ENCODE measurements at regions not wholly inside any gene's neighbourhood (a gene's known extent, or its start where the extent isn't known, plus 50 kb on each side); places are given as distances from the start of the nearest gene placed in this dataset.

DNA sequence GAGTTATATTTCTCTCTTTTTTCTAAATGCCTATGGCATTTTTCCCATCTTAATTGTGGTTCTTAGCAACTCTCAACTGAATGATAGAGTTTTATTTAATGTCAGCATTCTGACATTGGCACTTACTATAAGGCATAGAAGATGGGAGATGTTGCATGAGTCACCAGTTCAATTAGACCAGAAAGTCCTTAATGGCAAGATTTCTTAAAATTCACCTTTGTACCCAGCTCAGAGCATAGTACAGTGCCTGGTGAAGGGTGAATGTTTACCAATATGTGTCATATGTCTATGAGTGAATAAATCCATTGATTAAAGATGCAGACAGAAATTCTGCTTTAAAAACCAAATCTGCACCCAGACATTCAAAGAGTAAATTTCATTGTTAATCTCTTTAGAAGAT lies 526.9 kb downstream of the EFNB2 start:
- no peak for DNase-seq

DNA sequence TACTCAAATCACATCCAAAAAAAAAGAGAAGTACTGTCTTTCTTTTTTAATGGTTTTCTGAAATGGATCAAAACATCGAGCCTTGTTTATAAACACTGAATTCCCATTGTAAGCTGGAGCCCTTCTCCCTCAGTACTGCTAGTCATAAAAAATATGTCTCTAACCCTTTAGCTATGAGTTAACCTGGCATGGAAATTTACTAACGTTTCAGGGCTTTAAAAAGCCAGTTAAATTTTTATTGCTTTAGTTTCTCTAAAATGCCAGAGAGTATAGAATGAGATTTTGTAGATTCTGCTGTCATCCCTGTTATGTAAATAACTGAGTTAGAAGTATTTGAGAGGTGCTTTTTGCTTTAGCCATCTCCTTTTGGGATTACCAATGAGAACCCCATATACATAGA lies 528.3 kb downstream of the EFNB2 start:
- no peak for DNase-seq

DNA sequence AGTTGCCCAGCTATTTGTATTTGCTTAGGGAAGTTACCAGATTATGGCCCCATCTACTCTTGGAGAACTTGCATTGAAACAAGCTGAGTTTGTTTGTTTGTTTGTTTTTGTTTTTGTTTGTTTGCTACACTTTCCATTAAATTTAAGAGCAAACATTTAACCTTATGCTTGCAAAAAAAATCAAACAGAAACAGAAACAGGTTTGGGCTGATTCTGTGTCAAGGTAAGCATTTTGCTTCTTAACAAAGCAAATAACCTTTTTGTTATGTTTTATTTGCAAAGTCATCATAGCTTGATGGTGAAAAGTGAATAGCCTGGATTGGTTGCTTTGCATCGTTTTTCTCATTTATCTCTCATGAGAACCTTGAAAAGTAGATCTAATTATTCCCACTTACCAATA lies 531.8 kb downstream of the EFNB2 start:
- DNase-seq, result no peak

DNA sequence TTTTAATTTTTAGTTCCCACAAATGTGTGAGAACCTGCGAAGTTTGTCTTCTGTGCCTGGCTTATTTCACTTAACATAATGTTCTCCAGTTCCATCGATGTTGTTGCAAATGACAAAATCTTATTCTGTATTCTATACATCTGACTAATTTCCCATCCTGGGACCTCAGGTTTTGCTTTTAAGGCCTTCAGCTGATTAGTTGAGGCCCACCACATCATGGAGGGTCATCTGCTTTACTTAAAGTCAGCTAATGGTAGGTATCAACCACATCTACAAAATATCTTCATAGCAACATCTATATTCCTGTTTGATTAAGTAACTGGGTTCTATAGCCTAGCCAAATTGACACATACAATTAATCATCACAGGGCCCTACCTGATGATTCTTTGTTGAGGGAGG lies 534.0 kb downstream of the EFNB2 start:
- DNase-seq, result no peak

DNA sequence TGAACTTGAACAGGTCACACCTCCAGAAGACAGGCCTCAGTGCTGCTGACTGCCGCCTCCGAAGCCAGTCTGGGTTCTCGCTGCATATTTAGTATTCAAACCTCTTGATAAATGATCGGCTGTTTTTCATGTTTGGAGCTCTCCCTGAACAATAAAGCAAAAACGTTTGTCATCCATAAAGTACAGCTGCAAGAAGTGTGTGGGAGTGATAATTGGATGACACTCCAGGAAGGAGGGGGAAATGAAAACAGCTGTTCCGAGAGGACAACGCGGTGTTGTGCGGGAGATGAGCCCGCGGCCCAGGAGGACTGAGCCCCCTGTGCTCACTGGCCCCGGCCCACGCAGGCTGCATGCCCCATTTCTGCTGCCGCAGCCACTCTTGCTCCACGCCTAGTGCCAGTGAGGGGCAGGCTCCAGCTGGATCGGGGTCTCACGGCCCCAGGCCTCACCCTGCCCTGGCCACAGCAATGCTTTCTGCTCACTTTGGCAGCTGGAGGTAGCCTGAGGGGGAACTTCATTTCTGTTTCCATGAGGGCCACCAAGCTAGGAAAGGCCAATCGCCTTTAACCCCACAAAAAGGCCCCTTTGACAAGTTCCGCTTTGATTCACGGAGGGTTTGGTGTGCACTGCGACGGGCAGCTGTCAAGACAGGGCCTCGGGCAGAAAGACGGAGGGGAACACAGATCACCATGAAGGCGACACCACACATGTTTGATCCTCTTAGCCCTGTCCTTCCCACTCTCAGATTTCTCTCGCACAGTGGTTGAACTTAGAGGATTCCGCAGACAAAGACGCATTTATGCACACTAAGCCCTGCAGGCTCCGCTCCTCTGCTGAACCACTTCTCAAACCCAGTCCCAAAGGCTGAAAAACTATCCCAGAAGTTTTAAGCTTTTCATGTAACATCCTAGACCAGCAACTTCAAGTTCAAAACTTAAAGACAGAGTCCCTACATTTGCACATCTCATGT lies 537.6 kb downstream of the EFNB2 start:
- no peak for DNase-seq

DNA sequence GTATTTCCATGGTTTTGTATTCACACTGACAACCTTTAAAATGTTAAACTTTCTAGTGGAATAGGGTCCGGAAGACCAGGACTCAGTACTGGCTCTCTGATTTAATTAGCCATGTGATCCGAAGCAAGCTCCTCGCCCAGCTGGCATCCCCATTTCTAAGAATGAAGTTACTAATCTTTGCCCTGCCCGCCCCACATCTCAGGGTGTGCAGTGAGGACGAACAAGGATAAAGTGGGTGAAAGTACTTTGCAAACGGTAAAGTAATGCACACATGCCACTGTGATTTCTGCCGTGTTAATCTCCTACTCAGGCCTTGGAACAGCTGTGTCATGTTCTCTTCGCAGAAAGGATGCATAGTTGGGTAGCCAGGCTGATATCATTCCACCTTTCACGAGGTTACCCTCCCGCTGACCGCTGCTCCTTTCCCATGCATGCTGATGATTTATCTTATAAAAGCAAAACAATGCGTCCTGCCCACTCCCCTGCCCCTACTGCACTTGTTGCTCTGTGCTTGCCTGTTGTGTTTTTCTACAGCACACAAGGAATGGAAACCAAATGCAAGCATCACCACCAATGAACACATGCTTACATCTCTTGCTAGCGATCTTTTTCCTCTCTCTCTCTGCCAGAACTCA lies 539.0 kb downstream of the EFNB2 start:
- DNase-seq, result no peak

DNA sequence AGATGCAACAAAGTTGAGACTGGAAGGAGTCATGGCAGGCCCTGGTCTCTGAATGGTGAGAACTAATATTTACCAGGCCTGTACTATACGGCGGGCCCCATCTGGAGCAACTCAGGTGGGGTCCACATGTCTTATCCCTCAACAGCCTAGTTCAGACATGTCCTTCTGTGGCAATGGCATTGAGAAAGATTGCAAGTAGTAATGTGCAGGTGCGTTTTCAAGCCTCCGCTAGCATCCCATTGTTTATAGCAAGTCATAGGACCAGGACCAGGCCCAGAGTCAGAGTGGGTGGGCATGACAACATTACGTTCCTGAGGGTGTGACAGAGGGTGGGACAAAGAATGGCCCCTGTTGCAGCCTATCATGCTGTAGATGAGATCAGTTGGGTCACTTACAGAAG lies 541.1 kb downstream of the EFNB2 start:
- DNase-seq, result no peak

DNA sequence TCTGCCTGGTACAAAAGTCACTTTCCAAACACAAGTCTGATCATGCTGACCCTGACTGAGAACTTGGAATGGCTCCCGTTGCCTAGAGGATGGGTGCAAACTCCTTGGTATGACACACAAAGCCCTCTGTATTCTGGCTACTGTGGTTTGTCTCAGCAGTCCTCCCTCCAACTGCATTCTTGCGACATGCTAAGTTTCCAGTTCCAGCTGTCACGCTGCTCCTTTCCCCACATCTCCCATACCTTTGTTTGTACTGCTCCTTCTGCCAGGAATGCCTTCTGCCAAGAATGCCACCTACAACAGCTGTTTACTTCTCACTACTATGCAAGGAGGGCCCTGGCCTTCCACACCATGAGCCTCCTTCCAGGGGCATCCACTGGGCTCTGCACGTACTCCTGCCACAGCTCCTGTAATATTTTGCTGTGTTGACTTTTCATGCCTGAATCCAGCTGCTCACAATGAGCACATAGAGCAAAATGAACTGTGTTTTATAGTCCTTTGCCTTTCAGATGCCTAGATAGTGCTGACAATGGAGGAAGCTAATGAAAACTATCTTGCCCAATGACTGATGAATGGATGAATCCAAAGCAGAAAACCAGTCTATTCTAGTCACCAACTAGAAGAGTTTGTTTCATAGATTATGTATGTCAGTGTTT lies 543.7 kb downstream of the EFNB2 start:
- no peak for DNase-seq

DNA sequence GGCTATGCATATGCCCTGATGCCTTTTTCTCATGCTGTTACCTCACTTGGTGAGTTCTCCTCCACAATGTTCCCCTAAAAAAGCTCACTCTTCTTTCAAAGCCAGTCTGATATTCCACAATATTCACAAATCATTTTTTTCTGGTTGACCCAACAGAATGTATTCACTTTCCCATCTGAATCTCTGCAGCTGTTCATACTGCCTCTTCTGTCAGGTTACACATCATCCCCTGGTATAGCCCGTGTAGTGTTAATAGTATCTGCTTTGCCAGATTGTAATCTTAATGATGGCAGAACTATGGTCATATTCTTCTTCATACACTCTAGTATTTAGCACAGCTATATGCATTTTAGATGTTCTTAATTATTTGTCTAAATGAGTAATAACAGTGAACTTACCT lies 544.3 kb downstream of the EFNB2 start:
- no peak for DNase-seq

DNA sequence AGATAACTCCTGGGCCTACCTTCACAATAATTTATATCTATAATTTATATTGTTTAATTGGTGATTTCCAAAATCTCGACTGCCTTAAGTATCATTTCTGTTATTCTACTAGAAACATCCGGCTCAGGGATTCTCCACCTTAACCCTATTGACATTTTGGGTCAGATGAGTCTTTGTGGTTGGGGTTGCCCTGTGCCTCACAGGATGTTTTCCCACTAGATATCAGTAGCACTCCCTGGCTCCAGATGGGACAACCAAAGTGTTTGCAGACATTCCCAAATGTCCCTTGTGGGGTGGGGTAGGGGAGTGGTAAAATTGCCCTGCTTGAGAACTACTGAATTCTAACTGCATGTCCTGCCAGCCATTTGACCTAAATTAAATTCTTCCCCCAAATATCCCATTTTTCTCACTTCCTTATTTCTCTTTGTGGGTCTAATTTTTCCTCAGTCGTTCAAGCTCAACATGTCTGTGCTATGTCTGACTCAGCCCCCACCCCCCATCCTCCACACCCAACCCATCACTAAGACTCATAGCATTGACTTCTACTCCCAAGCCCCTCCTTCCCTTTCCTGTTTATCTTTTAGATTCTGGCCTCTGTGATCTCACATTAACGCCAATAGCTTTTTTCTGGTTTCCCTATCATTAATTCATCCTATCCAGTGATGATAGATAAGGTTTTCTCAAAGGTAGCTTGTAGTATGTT lies 545.1 kb downstream of the EFNB2 start:
- DNase-seq, result no peak

DNA sequence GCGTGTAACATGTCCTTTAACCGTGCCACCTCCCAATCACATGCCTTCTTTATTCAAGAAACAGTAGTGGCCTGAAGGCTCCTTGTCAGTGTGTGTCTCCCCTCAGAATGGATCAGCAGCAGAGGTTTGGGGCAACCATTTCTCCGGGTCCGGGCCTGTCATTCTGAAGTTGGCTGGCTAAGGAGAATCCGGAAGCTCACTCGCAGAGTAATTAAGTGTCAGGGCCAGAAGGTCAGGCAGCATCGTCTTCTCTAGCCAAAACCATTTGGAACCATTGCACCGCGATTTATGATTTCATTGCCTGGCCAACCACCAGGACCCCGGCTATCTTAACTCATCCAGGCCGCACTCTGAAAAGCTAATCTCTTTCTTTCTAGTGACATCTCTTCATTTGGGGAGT lies 550.8 kb downstream of the EFNB2 start:
- DNase-seq, result no peak

DNA sequence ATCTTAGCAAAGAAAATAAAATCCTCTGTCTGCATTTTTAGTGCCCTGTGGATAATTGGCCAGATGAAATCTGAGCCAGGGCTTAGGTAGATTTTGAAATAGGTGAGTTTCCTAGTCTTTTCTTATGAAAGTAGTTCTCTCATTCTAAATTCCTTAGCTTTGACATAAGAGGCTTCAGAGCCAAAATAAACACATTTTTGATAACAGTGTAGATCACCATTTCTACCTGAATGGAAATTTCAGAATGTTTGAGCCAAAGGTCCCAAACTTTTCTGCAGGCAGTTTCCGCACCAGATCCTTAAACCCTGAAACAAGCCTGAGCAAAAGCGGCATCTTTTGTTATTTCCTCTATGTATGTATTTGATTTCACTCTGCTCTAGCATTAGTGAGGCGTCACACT lies 551.2 kb downstream of the EFNB2 start:
- DNase-seq, result no peak

DNA sequence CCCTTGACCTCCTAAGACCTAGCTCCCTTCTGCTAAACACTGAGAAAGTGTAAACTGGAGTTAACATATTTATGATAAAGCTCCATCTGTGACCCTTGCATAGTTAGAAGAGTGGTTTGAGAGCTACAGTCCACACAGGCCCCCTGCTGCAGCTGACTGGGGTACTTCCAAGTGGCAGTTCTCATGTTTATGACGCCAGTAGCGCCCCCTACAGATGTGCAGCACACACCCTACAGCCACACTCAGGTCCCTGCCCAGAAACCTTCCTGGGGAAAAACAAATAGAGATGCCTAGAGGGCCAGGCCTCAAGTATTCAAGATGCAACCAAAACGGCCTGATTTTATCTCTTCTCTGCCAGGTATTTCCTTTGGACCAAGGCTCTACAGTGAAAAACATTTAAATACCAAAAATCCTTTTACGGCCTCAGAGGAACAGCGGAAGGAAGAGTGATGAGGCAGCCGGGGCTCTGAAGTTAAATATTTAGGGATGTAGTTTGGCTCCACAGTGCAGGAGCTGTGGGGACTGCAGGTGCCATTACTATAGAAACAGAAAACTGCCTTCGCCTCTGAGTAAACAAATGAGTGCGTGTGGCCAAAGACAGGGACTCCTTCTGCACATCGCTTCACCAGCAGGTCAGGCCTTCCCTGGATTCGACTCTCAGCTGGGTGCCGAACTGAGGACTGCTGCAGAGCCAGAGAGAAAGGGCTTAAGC lies 553.1 kb downstream of the EFNB2 start:
- no peak for DNase-seq

DNA sequence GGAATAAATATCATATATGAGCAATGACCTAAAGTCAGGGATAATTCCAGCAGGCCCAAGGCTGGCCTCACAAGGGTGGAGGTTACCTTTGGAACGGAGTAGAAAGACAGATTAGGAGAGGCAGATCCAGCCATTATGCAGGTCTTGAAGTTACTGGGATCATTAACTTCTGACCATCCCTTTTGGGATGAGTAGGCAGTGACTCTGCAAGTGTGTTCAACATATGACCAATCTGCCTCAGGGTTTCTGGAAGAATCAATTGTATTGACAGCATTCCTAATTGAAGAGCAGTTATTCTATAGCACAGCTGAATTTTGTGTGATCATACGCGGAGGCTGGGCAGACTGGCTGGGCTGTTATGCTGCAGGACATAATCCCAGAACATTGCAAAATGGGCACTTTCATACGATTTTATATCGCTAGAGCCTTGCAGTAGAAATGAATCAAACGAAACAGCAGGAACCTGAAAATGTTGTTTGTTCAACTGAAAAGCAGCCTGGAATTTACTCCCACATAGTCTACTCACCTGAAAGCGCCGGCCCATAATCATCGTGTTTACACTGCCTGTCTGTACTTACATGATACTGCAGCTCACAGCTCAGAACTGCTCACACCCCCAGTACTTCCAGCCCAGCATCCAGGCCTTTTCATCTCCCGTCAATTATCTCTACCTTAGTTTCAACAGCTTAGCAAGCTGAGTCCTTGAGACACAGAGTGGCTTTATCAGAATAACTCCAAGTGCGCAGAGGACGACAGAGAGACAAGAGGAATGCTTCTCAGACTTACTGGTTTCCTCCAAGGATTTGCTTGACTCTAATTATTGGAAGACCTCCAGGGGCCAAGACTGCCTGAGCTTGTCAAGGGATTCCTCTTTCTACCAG lies 556.1 kb downstream of the EFNB2 start:
- no peak for DNase-seq

DNA sequence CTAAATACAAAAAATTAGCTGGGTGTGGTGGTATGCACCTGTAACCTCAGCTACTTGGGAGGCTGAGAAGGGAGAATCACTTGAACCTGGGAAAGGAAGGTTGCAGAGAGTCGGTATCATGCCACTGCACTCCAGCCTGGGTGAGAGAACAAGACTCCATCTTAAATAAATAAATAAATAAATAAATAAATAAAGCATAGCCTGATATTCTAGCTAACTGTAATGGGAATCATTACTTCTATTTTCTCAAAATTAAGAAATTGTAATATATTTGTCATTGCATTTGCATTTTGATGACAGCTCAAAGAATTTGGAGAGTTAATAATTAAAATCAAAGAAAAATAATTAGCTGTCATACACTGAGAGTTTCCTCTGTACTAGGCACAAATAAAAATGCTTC lies 561.1 kb downstream of the EFNB2 start:
- no peak for DNase-seq

DNA sequence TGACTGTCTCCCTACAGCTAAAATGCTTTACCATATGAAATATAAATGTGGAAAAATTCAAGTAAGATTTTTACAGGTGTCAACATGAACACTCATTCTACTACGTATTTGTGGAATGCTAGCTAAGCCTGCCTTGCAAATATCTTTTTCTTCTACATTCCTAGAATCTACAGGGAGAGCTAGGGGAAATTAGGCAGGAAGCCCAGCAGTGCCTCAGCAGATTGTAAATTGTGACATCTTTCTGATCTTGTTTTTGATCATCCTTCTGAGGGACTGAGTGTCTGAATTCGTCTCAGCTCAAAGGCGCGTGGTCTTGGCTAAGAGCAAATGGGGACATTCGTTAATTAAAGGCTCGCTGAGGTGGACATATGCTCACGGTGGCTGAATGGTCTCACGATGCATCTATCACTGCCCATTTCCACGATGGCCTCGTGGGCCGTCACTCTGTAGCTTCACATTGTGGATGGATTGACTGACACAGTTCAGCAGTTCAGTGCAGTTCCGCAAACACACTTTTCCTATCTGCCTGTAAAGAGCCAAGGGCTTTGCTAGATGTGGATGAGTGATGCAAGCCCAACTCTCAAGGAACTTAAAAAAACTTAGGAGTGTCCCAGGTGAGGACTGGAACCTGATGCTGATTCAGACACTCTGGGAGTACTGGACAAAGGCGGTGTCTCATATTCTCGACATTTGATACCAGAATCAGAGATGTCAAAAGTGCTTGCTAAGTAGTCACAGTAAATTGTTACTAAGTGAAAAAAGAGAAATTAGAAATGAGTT lies 562.5 kb downstream of the EFNB2 start:
- DNase-seq, result no peak

DNA sequence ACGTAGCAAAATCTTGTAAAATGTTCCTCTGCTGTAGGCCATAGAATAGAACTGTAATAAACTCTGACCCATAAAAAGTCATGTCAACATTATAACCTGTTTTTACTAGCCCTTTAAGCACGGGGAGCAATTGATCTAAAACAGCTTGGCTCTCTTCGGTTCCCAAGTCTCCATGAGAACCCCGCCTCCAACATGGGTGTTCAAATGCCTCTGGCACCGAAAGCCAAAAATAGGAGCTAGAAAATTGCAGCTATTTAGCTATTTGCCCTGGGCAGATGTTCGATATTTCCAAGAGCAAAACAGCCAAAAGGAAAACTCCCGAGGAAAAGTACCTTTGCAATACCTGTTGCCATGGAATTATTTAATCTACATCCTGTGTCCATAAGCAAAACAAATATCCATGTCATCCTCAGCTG lies 563.1 kb downstream of the EFNB2 start:
- no peak for DNase-seq

DNA sequence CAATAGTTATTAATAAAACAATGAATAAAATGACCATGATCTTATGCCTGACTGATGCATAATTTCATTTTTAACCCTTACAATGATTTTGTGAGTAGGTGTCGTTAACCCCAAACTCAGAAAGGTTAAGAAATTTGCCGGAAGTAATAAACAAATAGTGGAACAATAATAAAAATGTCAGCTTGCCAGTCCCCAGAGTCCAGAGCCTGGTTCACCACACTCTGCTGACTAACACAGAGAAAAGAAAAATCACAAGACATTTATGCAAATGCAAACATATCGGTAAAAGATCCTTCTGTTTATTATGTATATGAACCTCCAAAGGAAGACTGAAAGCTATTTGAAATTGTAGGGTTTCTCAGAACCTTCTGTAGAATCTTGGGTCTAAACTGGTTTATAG lies 563.7 kb downstream of the EFNB2 start:
- DNase-seq, result no peak

DNA sequence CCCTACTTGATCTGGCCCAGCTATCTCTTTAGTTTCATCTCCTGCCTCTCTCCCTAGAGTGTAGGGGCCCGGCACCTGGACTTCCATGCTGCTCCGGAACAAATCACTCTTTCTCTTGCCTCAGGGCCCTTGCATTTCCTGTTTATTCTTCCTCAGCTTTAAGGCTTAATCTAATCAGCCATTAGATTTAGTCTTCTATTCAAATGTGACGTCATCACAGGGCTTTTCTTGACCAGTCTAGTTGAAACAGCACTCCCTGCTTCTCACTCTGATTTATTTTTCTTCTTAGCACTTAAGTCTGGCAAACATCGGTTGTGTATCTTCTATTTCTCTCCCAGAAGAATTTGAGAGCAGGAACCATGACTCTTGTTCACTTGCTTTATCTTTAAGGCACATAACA lies 564.1 kb downstream of the EFNB2 start:
- DNase-seq, result no peak

DNA sequence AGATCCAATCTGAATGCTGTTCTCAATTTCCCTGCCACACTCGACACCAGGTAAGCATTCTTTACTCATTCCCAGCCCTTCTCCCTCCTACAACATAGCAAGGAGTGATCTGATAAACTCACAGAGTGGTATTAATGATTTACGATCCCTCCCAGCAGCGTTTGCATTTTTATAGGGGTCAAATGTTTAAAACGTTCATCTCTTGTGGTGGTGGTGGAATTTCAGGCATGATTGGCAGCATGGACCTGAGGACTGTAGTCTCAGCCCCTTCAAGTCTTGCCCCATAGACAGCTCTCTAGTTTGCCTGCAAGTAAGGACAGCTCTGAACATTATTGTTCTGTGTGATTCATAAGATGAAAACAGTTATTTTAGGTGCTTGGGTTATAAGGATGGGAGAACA lies 565.7 kb downstream of the EFNB2 start:
- no peak for DNase-seq

DNA sequence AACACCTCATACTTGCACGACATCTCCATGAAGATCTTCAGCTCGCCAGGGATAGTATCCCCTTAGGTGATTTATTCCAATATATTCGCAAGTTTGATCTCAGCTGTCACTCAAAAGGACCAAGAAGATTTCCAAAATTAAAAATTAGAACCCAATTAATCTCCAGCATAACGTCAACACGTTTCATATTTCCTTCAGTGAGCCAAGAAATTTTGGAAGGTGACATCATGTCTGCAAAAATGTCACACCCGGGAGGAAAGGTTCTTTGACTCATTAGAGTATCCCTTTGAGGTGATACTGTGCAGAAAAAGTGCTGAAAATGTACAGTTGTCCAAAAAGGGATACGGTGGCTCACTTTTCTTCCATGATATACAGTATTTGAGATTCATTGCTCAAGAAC lies 569.6 kb downstream of the EFNB2 start:
- no peak for DNase-seq

All from NCI-H2029 (cell line).